Astrocyte of the cerebellum (primary cell): ENCODE measurements at regions not wholly inside any gene's neighbourhood (a gene's known extent, or its start where the extent isn't known, plus 50 kb on each side); places are given as distances from the start of the nearest gene placed in this dataset.

Experiments used
- DNase-seq: peaks from one replicate; pipeline ENCODE4 v3.0.0-alpha.2; 2011; ENCODE audit warnings: low read depth
- H3K4me3 ChIP-seq: 2 replicates; pipeline ENCODE4 v1.5.1; 2011; ENCODE audit warnings: mild to moderate bottlenecking, low read depth, low read length, moderate library complexity
- CTCF ChIP-seq: IDR thresholded peaks from 2 replicates; pipeline ENCODE4 v1.5.1; 2012; ENCODE audit warnings: low read length, low read depth, moderate library complexity, mild to moderate bottlenecking; ENCODE audit errors: missing control alignments
- in situ Hi-C: cut with HindIII; loops from 2 replicates; pipeline ENCODE4 v1.10.0; 2017; ENCODE audit warnings: low sequenced_read_pairs

- in situ Hi-C loops: no loop called here
- TF ChIP-seq CTCF: no peak
- no peak overlapping the region for H3K4me3 ChIP-seq
- no peak for DNase-seq
Observed at GRCh38 chr14:51145246-51145645, 50.3 kb upstream of the TRIM9 start.

- no peak overlapping the region for H3K4me3 ChIP-seq
- TF ChIP-seq CTCF: no peak
- no peak for DNase-seq
- in situ Hi-C loops: no loop called here
Observed at GRCh38 chr14:51147183-51147582, 52.3 kb upstream of the TRIM9 start.

GRCh38 chr14:51155326-51155725 lies 60.4 kb upstream of the TRIM9 start:
- TF ChIP-seq CTCF: no peak
- H3K4me3 ChIP-seq: no peak overlapping the region
- in situ Hi-C loops: no loop called here
- no peak for DNase-seq

- peak; percentile 46 for TF ChIP-seq CTCF
- no peak overlapping the region for H3K4me3 ChIP-seq
- DNase-seq: no peak
- in situ Hi-C loops: no loop called here
Observed at GRCh38 chr14:51157012-51157411, 62.1 kb upstream of the TRIM9 start.

GRCh38 chr14:51160871-51161270 lies 66.0 kb upstream of the TRIM9 start:
- H3K4me3 ChIP-seq: no peak overlapping the region
- no peak for TF ChIP-seq CTCF
- DNase-seq: no peak
- in situ Hi-C loops: no loop called here

- no peak for DNase-seq
- no peak overlapping the region for H3K4me3 ChIP-seq
- no peak for TF ChIP-seq CTCF
- in situ Hi-C loops: no loop called here
Observed at GRCh38 chr14:51165415-51165814, 70.5 kb upstream of the TRIM9 start.

- no peak overlapping the region for H3K4me3 ChIP-seq
- in situ Hi-C loops: no loop called here
- no peak for DNase-seq
- no peak for TF ChIP-seq CTCF
Observed at GRCh38 chr14:51167587-51168214, 72.3 kb upstream of the TMX1 start.
